SK-N-MC (cell line): ENCODE measurements at regions not wholly inside any gene's neighbourhood (a gene's known extent, or its start where the extent isn't known, plus 50 kb on each side); places are given as distances from the start of the nearest gene placed in this dataset.

ENCODE experiments used
- DNase-seq: peaks from one replicate; pipeline ENCODE4 v3.0.0-alpha.2; 2011; ENCODE audit warnings: low read depth, low spot score
- H3K27ac ChIP-seq: fragments of 200-600 bp; sonication (generic); 2 replicates; pipeline ENCODE4 v1.5.1; 2016; ENCODE audit warnings: mixed run types
- H3K36me3 ChIP-seq: fragments of 200-600 bp; sonication (generic); 2 replicates; pipeline ENCODE4 v1.6.1; 2017; ENCODE audit warnings: antibody characterized with exemption, low read length, mixed read lengths; ENCODE audit not compliant: insufficient read depth
- H3K4me3 ChIP-seq: fragments of 200-600 bp; sonication (generic); 2 replicates; pipeline ENCODE4 v1.5.1; 2016
- H3K9ac ChIP-seq: fragments of 200-600 bp; sonication (generic); 2 replicates; pipeline ENCODE4 v1.8.0; 2017; ENCODE audit warnings: mixed run types, mixed read lengths; ENCODE audit not compliant: insufficient read length
- H3K9me3 ChIP-seq: fragments of 200-600 bp; sonication (generic); 2 replicates; pipeline ENCODE4 v1.6.1; 2017; ENCODE audit warnings: low read depth, mild to moderate bottlenecking, antibody characterized with exemption, low read length, moderate library complexity, mixed read lengths
- EZH2 ChIP-seq: fragments of 200-600 bp; sonication (generic); IDR thresholded peaks from one replicate; pipeline ENCODE4 v1.6.1; 2017; ENCODE audit warnings: antibody characterized with exemption
- FOXP2 ChIP-seq: optimal IDR thresholded peaks from 2 replicates; pipeline ENCODE3; 2011; ENCODE audit warnings: mild to moderate bottlenecking, moderate library complexity; ENCODE audit not compliant: insufficient read depth; ENCODE audit errors: extremely low read length, control extremely low read depth
- POLR2AphosphoS5 ChIP-seq: IDR thresholded peaks from 2 replicates; pipeline ENCODE4 v1.6.1; 2012; ENCODE audit warnings: mild to moderate bottlenecking, low read depth, low read length, borderline replicate concordance

DNA sequence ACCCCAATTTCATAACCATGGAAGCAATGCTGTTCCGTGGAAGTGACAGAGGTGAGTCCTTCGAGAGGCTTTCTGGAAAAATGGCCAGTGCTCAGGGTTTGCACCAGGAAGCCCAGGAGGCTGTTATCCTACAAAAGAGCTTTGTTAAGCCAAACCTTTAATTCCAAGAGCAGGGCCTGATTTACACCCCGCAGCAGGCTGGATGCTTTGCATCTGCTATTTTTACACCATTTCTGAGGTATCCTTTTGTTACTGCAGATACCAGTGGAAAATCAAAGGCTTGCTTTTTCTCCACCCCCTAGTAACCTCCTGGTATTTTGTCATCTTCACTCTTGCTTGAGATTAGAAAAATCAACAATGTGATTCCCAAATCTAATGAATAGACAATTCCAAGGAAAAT lies 380.6 kb downstream of the SOX11 start:
- TF ChIP-seq EZH2, result no peak
- no peak for TF ChIP-seq FOXP2
- no peak for TF ChIP-seq POLR2AphosphoS5
- Histone ChIP-seq H3K27ac (no peak overlapping the region), H3K36me3 (no peaks in the 10 kb centered on the region), H3K4me3 (no peak overlapping the region), H3K9me3 (no peaks in the 10 kb centered on the region), H3K9ac (no peak overlapping the region)
- DNase-seq, result no peak

DNA sequence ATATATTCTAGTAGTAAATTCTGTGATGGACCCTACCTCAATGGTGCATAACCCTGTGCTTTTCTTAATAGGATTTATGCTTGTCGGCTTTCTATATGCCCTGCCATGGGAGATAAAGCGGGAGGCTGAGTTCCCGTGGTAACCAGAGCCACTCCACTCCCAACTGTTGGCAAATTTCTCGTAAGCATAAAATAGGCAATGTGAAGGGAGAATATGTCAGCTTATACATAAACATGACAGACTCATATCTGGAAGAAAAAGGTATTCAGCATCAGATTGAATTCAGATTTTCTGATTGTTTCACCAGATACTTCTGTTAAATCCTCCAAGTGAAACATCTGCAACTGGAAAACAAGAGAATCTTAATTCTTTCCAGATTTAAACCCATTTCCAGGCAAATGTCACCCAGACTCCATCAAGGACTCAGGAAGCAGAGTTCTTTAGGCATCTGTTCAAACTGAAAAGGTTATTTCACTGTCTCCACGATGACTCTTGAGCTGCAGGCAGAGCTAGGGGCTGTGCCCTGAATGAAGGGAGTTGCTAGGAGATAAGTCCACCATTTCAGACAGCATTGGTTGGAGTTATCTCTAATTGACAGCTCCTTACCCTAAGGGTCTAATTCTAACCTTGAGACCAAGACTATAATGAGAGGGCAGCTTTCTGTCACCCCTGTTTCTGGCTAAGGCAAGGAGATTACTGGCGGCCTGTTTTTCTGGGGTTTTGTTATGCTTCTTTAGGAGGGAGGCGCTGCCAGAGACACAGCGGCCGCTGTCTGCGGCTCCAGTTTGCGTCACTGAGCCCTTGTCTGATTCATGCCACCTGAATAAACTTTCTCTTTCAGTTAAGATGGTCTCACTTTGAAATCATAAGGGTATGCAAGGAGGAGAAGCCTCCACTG lies 381.3 kb downstream of the SOX11 start:
- no peaks in the 10 kb centered on the region for H3K36me3 ChIP-seq
- no peak for DNase-seq
- no peak overlapping the region for H3K27ac ChIP-seq
- no peaks in the 10 kb centered on the region for H3K9me3 ChIP-seq
- H3K4me3 ChIP-seq, result no peak overlapping the region
- no peak overlapping the region for H3K9ac ChIP-seq
- TF ChIP-seq POLR2AphosphoS5 (no peak), FOXP2 (no peak), EZH2 (no peak)

DNA sequence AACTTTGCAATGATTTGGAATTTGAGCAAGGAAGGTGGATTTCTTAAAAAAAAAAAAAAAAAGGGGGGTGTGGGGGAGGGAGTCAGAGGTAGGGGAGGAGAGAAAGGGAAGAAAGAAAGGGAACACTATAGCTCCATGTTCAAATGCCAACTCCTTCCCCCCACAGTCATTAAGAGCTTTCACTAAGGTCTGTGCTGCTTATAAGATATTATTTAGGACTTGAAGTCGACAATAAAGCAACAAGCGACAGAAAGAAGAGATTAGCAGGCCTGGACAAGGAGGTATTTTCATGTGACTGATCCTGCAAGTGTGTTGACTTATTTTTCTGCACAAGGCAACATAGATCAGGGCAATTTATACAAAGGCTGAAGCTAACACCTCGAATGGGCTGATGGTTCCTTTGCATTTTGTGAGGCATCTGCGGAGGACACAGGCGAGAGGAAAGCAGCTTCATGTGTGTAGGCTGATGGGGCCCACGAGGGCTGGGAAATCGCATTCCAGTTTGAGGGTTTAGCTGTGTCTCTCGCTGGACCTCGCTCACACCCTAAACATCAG lies 382.0 kb downstream of the SOX11 start:
- Histone ChIP-seq H3K36me3 (no peaks in the 10 kb centered on the region), H3K9me3 (no peaks in the 10 kb centered on the region), H3K9ac (no peak overlapping the region), H3K4me3 (no peak overlapping the region), H3K27ac (no peak overlapping the region)
- no peak for DNase-seq
- TF ChIP-seq EZH2 (no peak), FOXP2 (no peak), POLR2AphosphoS5 (no peak)

DNA sequence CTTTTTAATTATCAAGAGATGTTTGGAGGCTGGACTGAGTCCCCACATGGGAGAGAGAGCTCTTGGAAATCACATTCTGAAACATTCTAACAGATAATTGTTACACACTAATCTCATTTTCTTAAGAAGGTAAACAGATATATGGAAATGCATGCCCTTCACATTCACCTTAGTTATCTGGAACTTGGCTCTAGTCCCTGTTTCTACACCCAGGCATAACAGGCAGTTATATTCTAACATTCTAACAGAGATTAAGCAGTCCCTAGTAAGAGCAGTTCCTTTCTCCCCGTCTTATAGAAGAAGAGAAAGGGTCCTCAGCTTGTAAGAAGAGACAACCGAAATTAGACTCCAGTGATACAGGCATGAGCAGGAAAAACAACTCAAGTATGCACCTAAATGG lies 385.4 kb downstream of the SOX11 start:
- Histone ChIP-seq H3K27ac (no peak overlapping the region), H3K9ac (no peak overlapping the region), H3K36me3 (no peaks in the 10 kb centered on the region), H3K9me3 (no peaks in the 10 kb centered on the region), H3K4me3 (no peak overlapping the region)
- TF ChIP-seq POLR2AphosphoS5, result no peak
- no peak for TF ChIP-seq EZH2
- TF ChIP-seq FOXP2, result no peak
- no peak for DNase-seq

DNA sequence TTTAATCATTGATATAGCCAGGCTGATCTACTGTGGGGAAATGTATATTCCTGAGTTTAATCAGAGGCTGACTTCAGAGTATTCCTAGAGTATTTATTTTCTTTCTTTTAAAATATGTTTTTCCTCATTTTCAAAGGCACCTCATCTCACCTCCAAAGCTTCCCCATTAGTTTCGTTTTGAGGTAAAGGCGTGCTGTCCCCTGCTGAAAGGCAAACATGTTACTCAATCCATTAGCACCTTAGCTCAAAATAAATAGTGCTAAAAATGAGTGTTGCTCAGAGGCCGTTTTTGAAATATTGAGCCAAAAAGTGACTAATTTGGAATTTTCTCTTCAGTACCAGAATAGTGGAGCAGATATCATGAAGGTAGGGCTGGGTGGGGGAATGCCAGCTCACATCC lies 386.2 kb downstream of the SOX11 start:
- no peak overlapping the region for H3K27ac ChIP-seq
- no peaks in the 10 kb centered on the region for H3K36me3 ChIP-seq
- H3K9me3 ChIP-seq, result no peaks in the 10 kb centered on the region
- no peak for TF ChIP-seq EZH2
- TF ChIP-seq FOXP2, result no peak
- TF ChIP-seq POLR2AphosphoS5, result no peak
- H3K4me3 ChIP-seq, result no peak overlapping the region
- no peak overlapping the region for H3K9ac ChIP-seq
- no peak for DNase-seq

DNA sequence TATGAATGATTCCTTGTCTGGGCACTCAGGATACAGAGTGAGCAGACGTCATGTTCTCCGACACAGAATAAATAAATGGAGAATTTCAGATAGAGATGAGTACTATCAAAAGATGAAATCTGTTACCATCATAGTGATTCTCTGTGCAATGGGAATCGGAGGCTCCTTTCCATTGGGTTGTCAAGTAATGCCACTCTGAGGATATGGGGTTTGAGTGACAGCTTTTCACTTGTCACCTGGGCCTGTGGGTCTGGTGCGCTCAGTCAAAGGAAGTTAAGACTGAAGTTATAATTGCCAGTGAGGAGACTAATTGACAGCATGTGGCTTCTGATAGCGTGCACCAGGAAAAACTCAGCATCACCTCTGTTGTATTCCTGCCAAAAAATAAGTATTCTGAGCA lies 387.2 kb downstream of the SOX11 start:
- Histone ChIP-seq H3K9ac (no peak overlapping the region), H3K36me3 (no peaks in the 10 kb centered on the region), H3K9me3 (no peaks in the 10 kb centered on the region), H3K27ac (no peak overlapping the region), H3K4me3 (no peak overlapping the region)
- DNase-seq, result no peak
- TF ChIP-seq FOXP2 (no peak), EZH2 (no peak), POLR2AphosphoS5 (no peak)

DNA sequence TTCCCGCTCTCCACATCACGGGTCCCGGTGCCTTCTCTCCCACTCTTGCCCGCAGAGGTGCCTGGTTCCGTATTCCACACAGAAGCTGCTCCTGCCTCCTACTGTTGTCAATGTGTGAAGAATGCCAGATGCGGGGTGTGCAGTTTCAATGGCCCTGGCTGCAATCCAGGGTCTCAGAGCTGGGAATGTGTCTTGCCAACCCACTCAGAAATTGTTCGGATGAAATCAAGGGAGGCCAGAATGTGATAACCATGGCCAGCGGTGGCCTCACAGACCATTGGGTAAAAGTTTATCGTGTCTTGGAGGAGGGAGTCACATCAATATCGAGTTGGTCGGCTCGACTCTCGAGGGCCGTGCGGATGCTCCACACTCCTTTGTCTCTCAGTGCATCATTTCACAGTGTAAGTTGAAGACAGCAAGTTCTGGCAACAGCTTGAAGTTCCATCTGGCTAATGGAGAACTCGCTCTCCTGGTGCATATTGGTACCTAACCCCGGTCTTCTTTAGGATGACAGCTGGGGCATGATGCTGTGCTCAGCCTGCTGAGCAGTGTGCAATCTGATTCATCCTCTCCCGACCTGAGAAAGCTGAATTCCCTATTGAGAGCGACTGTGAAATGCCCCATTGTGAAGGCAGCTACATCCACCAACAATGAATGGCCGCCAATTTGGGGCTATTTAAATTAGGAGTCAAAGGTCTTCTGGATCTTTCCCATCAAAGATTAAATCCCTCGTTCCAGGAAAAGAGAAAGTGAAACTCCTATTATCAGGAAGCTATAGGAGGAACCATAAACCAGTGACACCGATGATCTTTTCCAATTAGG lies 389.0 kb downstream of the SOX11 start:
- DNase-seq, result no peak

DNA sequence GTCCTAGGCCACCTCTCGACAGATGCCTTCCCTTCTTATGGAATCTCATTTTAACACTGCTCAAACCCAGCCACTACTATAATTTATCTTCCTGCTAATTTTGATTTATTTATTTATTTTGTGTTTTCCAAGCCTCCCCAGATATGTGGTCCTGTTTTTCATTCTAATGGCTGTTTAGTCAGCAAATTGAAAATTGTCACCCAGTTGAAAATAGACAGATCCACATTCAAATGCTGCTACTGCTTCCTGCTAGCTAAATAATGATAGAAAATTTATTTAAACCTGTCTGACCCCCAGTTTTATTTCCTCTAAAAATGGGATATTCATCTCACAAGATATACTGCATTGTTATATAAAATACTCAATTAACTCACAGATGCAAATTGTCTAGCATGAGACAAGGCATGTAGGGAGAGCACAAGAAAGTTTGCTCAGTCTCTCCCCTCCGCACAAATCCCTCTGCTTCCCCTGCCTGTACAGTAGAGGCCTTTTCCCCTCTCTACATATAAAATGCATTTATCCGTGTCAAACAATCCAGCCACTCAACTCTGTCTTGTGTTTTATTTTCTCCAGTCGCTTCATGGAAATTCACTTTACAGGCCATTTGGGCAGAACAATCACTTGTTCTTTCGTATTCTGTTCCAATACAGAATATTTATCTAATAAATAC lies 389.9 kb downstream of the SOX11 start:
- Histone ChIP-seq H3K4me3 (no peak overlapping the region), H3K27ac (no peak overlapping the region), H3K9me3 (no peaks in the 10 kb centered on the region), H3K36me3 (no peaks in the 10 kb centered on the region), H3K9ac (no peak overlapping the region)
- TF ChIP-seq POLR2AphosphoS5 (no peak), EZH2 (no peak), FOXP2 (no peak)
- DNase-seq, result no peak

More for the DNA sequence above, 389.0 kb downstream of the SOX11 start:
- H3K4me3 ChIP-seq, result no peak overlapping the region
- H3K27ac ChIP-seq, result no peak overlapping the region
- H3K9me3 ChIP-seq, result no peaks in the 10 kb centered on the region
- no peak for TF ChIP-seq EZH2
- no peak for TF ChIP-seq FOXP2
- no peak for TF ChIP-seq POLR2AphosphoS5
- H3K36me3 ChIP-seq, result no peaks in the 10 kb centered on the region
- H3K9ac ChIP-seq, result no peak overlapping the region
